Sigmoid colon (tissue), 6 donors: ENCODE measurements at regions not wholly inside any gene's neighbourhood (a gene's known extent, or its start where the extent isn't known, plus 50 kb on each side); places are given as distances from the start of the nearest gene placed in this dataset.
A peak's percentile ranks its signal among the peaks of the same experiment; 100 is the strongest.

ENCODE experiments used
- DNase-seq: peaks from one replicate; pipeline ENCODE4 v3.0.0-alpha.2; 2019
- H3K27ac ChIP-seq, 4 donors: fragments of 200-600 bp; sonication (generic); one replicate each; pipeline ENCODE4 v1.5.1; 2016 to 2019; ENCODE audit warnings: mild to moderate bottlenecking in 1 of 4
- H3K27me3 ChIP-seq, 3 donors: fragments of 200-600 bp; sonication (generic); one replicate each; pipeline ENCODE4 v1.5.1; 2019; ENCODE audit warnings: mild to moderate bottlenecking in 1 of 3
- H3K36me3 ChIP-seq, 4 donors: fragments of 200-600 bp; sonication (generic); one replicate each; pipeline ENCODE4 v1.5.1; 2016 to 2019
- H3K4me1 ChIP-seq, 4 donors: fragments of 200-600 bp; sonication (generic); one replicate each; pipeline ENCODE4 v1.5.1; 2017 to 2019
- H3K4me3 ChIP-seq, 4 donors: fragments of 200-600 bp; sonication (generic); one replicate each; pipeline ENCODE4 v1.5.1; 2017 to 2019; ENCODE audit warnings: mild to moderate bottlenecking in 2 of 4, moderate library complexity in 1 of 4
- H3K9me3 ChIP-seq, 4 donors: fragments of 200-600 bp in 3 of 4; sonication (generic) in 3 of 4; one replicate each; pipeline versions ENCODE4 v1.5.1 to v1.6.1; 2013 to 2019
- CTCF ChIP-seq, 4 experiments: fragments of 450-650 bp in 3 of 4; fragments of 200-600 bp in 1 of 4; IDR thresholded peaks; one replicate each; pipeline ENCODE4 v1.5.1; 2016 to 2019; ENCODE audit warnings: antibody characterized with exemption in 4 of 4, mild to moderate bottlenecking in 3 of 4, moderate library complexity in 2 of 4
- EP300 ChIP-seq, 4 donors: sonication (generic); formaldehyde crosslinking; IDR thresholded peaks; one replicate each; pipeline ENCODE4 v1.6.1; 2017; ENCODE audit warnings: antibody characterized with exemption in 4 of 4
- POLR2A ChIP-seq, 2 donors: fragments of 450-650 bp; IDR thresholded peaks; one replicate each; pipeline ENCODE4 v1.6.1; 2016; ENCODE audit warnings: antibody characterized with exemption in 2 of 2, mild to moderate bottlenecking in 2 of 2, moderate library complexity in 2 of 2
- POLR2AphosphoS5 ChIP-seq, 4 donors: sonication (generic); formaldehyde crosslinking; IDR thresholded peaks; one replicate each; pipeline ENCODE4 v1.6.1; 2017; ENCODE audit warnings: antibody characterized with exemption in 4 of 4
- WGBS, 2 donors: extraction: QIAGEN DNeasy Blood & Tissue Kit; methylation state at CpG; one replicate each; pipeline ENCODE4 v1.1.7; 2013; 5-methylcytosine and 5-hydroxymethylcytosine counted together
- intact Hi-C: fragments of 100-400 bp; cut with DNase I; formaldehyde crosslinking; loops from one replicate; pipeline ENCODE4 v1.15.1; 2023
- donor health status: healthy with polysubstance abuse.
- donor health status: healthy.

DNA sequence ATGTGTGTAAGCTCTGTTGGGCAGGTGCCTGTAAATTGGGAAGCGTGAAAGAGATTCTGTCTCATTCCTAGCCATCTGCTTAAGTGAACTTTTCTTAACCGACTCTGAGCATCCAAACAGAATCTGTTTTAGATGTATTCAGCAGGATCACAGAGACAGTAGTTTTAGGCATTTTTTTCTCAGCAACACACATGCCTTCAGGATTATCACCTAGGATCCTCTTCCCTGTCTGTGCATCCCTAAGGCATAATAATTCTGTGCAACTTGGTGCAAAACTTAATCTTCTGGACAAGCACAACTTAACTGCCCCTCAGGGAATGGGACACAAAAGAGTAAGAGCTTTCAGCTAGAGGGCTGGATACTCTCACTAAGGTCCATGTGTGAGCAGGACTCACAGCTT is 284.8 kb downstream of the C7orf25 start:
- peaks cover 0 to 27% (median 19%) of the 10 kb centered on the region in 4 donors for H3K4me1 ChIP-seq
- DNase-seq: no peak
- TF ChIP-seq EP300 (IDR thresholded peaks at IDR 0.05) (no peak), POLR2AphosphoS5 (IDR thresholded peaks at IDR 0.05) (no peak), CTCF (IDR thresholded peaks at IDR 0.05) (no peak), POLR2A (IDR thresholded peaks at IDR 0.05) (no peak)
- no peaks in the 10 kb centered on the region for H3K9me3 ChIP-seq
- no peaks in the 10 kb centered on the region for H3K36me3 ChIP-seq
- intact Hi-C loops: no loop called here
- peak overlapping the region in 2 of 4 donors; percentile 24 to 26 for H3K27ac ChIP-seq
- no peaks in the 10 kb centered on the region for H3K27me3 ChIP-seq
- 87 to 90% methylated on average over 2 of the region's 2 CpGs for WGBS, 2 donors
- no peak overlapping the region for H3K4me3 ChIP-seq

- no peaks in the 10 kb centered on the region for H3K9me3 ChIP-seq
- TF ChIP-seq POLR2A (IDR thresholded peaks at IDR 0.05) (no peak), EP300 (IDR thresholded peaks at IDR 0.05) (no peak), POLR2AphosphoS5 (IDR thresholded peaks at IDR 0.05) (no peak), CTCF (IDR thresholded peaks at IDR 0.05) (no peak)
- peaks cover 0 to 41% (median 31%) of the 10 kb centered on the region in 4 donors for H3K4me1 ChIP-seq
- no peak overlapping the region for H3K4me3 ChIP-seq
- no peaks in the 10 kb centered on the region for H3K27me3 ChIP-seq
- WGBS, 2 donors: 81 to 86% methylated on average over 4 of the region's 4 CpGs
- H3K27ac ChIP-seq: no peak overlapping the region
- no peak for DNase-seq
- H3K36me3 ChIP-seq: no peaks in the 10 kb centered on the region
- intact Hi-C loops: no loop called here
Measured at GRCh38 chr7:42625421-42625820, 286.4 kb downstream of the C7orf25 start.

GRCh38 chr7:42624471-42624870 is 287.4 kb downstream of the C7orf25 start:
- no peaks in the 10 kb centered on the region for H3K36me3 ChIP-seq
- no peak for TF ChIP-seq CTCF (IDR thresholded peaks at IDR 0.05)
- no peak for TF ChIP-seq EP300 (IDR thresholded peaks at IDR 0.05)
- TF ChIP-seq POLR2A (IDR thresholded peaks at IDR 0.05): no peak
- no peak for TF ChIP-seq POLR2AphosphoS5 (IDR thresholded peaks at IDR 0.05)
- no peak overlapping the region for H3K4me3 ChIP-seq
- no peaks in the 10 kb centered on the region for H3K27me3 ChIP-seq
- no peaks in the 10 kb centered on the region for H3K9me3 ChIP-seq
- DNase-seq: no peak
- no peak overlapping the region for H3K27ac ChIP-seq
- intact Hi-C loops: no loop called here
- H3K4me1 ChIP-seq: peaks cover 0 to 50% (median 35%) of the 10 kb centered on the region in 4 donors

DNA sequence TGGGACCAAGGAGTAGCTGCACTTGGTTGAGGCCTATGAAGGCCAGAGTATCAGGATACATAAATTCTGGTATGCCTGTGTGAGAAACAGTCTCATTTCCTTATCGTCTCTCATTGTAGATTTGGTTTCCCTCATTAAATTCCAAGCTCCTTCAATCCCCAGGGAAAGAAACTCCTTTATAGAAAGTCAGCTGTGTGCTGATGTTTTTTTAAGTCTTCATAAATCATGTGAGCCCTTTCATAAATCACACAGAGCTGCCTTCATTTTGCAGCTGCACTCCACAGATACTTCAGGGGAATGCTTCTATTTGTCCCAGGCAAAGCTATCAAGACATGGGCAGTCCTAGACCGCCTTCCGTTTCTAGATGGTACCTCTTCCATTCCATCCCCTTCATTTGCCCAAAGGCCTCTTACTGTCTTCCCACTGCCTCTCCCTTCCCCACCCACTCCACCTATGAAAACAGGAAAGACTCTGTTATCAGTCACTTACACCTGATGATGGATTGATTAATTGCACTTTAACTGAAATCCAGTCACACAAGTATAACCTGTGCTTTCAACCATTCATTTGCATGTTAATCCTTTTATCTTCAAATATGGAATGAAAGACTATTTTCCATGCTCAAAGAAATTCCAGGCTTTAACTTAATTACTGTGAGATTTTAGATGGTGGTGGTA is 290.2 kb downstream of the C7orf25 start:
- Histone ChIP-seq H3K4me3 (no peak overlapping the region), H3K4me1 (peaks cover 0 to 42% (median 28%) of the 10 kb centered on the region in 4 donors), H3K36me3 (no peaks in the 10 kb centered on the region), H3K9me3 (no peaks in the 10 kb centered on the region), H3K27me3 (no peaks in the 10 kb centered on the region), H3K27ac (no peak overlapping the region)
- no peak for DNase-seq
- TF ChIP-seq POLR2A (IDR thresholded peaks at IDR 0.05) (no peak), CTCF (IDR thresholded peaks at IDR 0.05) (no peak), EP300 (IDR thresholded peaks at IDR 0.05) (no peak), POLR2AphosphoS5 (IDR thresholded peaks at IDR 0.05) (no peak)
- 63 to 67% methylated on average over 3 of the region's 3 CpGs for WGBS, 2 donors
- intact Hi-C loops: no loop called here
